Keratinocyte (primary cell): ENCODE measurements at regions not wholly inside any gene's neighbourhood (a gene's known extent, or its start where the extent isn't known, plus 50 kb on each side); places are given as distances from the start of the nearest gene placed in this dataset.
"Not testable (repeated sequence)": the region's sequence is repeated elsewhere in the genome, so short reads cannot be mapped to it uniquely, and the experiment has no call there.

ENCODE experiments used
- DNase-seq: peaks from one replicate; pipeline ENCODE4 v3.0.0-alpha.2; 2011; ENCODE audit warnings: low read depth, missing footprints, low spot score
- FAIRE-seq: peaks from 2 replicates; lab custom pipeline; 2011; peaks lifted over from hg19 to GRCh38; lab: Jason Lieb, UNC
- H2AFZ ChIP-seq: 2 replicates; pipeline ENCODE4 v1.6.0; 2012; ENCODE audit warnings: low read length, control low read depth, inconsistent platforms; ENCODE audit not compliant: control insufficient read depth
- H3K27ac ChIP-seq: 2 replicates; pipeline ENCODE4 v1.5.1; 2011; ENCODE audit warnings: low read length; ENCODE audit not compliant: control insufficient read depth, insufficient read depth
- H3K27me3 ChIP-seq: 3 replicates; pipeline ENCODE4 v1.6.0; 2011; ENCODE audit warnings: low read length; ENCODE audit not compliant: control insufficient read depth, insufficient read depth; ENCODE audit errors: extremely low read depth
- H3K36me3 ChIP-seq, 2 experiments: 2 replicates in 1 of 2; 3 replicates in 1 of 2; pipeline ENCODE4 v1.5.1; 2011; ENCODE audit warnings: low read length in 2 of 2, mild to moderate bottlenecking in 1 of 2; ENCODE audit not compliant: control insufficient read depth in 2 of 2, insufficient read depth in 2 of 2; ENCODE audit errors: extremely low read depth in 1 of 2
- H3K4me1 ChIP-seq: 3 replicates; pipeline ENCODE4 v1.5.1; 2011; ENCODE audit warnings: low read length; ENCODE audit not compliant: control insufficient read depth, insufficient read depth; ENCODE audit errors: extremely low read depth
- H3K4me2 ChIP-seq: 3 replicates; pipeline ENCODE4 v1.6.0; 2011; ENCODE audit warnings: low read depth, low read length; ENCODE audit not compliant: control insufficient read depth, insufficient read depth; ENCODE audit errors: extremely low read depth
- H3K4me3 ChIP-seq, 3 experiments: fragments of 200-600 bp in 1 of 3; sonication (generic) in 1 of 3; 2 replicates in 2 of 3; 3 replicates in 1 of 3; pipeline ENCODE4 v1.5.1; 2011 to 2016; ENCODE audit warnings: low read length in 3 of 3, mild to moderate bottlenecking in 3 of 3, control low read depth in 2 of 3, inconsistent platforms in 1 of 3, low read depth in 1 of 3, mixed read lengths in 1 of 3, mixed run types in 1 of 3, moderate library complexity in 1 of 3; ENCODE audit not compliant: control insufficient read depth in 2 of 3, insufficient read depth in 2 of 3; ENCODE audit errors: extremely low read depth in 1 of 3
- H3K79me2 ChIP-seq: 2 replicates; pipeline ENCODE4 v1.6.0; 2012; ENCODE audit warnings: low read length; ENCODE audit not compliant: control insufficient read depth, insufficient read depth
- H3K9ac ChIP-seq: 3 replicates; pipeline ENCODE4 v1.6.0; 2011; ENCODE audit warnings: low read length; ENCODE audit not compliant: control insufficient read depth, insufficient read depth; ENCODE audit errors: extremely low read depth
- H3K9me1 ChIP-seq: 3 replicates; pipeline ENCODE4 v1.6.0; 2011; ENCODE audit warnings: low read length; ENCODE audit not compliant: control insufficient read depth, insufficient read depth; ENCODE audit errors: extremely low read depth
- H3K9me3 ChIP-seq: 2 replicates; pipeline ENCODE4 v1.5.1; 2012; ENCODE audit warnings: low read depth, low read length; ENCODE audit not compliant: control insufficient read depth
- H4K20me1 ChIP-seq: 3 replicates; pipeline ENCODE4 v1.6.0; 2011; ENCODE audit warnings: low read length; ENCODE audit not compliant: control insufficient read depth, insufficient read depth; ENCODE audit errors: extremely low read depth
- EZH2 ChIP-seq: IDR thresholded peaks from one replicate; pipeline ENCODE4 v1.6.1; 2012; ENCODE audit warnings: inconsistent platforms, mild to moderate bottlenecking, low read length, moderate library complexity
- dilution Hi-C: fragments of 300-500 bp; cut with MboI; formaldehyde crosslinking; loops from one replicate; pipeline ENCODE4 v1.7.0; 2020; ENCODE audit warnings: low sequenced_read_pairs; ENCODE audit not compliant: extremely low pct_ligation_motif_present
- TF ChIP-seq, protein P1 (sequence below), 3 experiments: IDR thresholded peaks in 1 of 3; conservative IDR thresholded peaks in 1 of 3; optimal IDR thresholded peaks in 1 of 3; 2 replicates in 2 of 3; 3 replicates in 1 of 3; pipeline versions ENCODE3 to v1.5.1; 2011; ENCODE audit warnings: low read length in 3 of 3, mild to moderate bottlenecking in 3 of 3, moderate library complexity in 2 of 3, control low read depth in 1 of 3, inconsistent platforms in 1 of 3; ENCODE audit not compliant: insufficient read depth in 2 of 3; ENCODE audit errors: extremely low read depth in 1 of 3

DNA sequence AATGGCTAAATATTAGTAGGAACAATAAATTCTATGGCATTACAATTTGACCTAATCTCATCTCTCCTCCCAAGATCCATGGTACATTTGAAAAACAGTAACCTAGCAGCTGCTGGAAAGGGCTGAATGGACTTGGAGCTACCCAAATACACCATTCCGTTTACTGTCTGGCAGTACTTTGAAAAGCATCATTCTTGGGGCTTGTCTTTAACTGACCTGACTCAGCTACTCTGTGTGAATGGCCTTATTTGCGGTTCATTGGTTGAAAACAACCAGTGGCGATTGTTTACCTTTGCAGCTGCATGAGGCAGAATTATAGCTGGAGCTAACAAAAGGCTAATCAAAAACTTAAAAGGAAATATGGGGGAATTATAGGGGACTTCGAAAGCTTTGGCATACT, 311.2 kb upstream of the MCTP2 start:
- dilution Hi-C loops, result no loop called here
- no peaks in the 10 kb centered on the region for H3K9me1 ChIP-seq
- H3K4me2 ChIP-seq, result no peak overlapping the region
- H4K20me1 ChIP-seq, result no peaks in the 10 kb centered on the region
- H3K27me3 ChIP-seq, result no peaks in the 10 kb centered on the region
- FAIRE-seq (no peak), DNase-seq (no peak)
- H3K4me3 ChIP-seq, result no peak overlapping the region
- no peaks in the 10 kb centered on the region for H3K4me1 ChIP-seq
- H3K36me3 ChIP-seq, result no peaks in the 10 kb centered on the region
- no peak overlapping the region for H3K27ac ChIP-seq
- H3K9ac ChIP-seq, result no peak overlapping the region
- no peaks in the 10 kb centered on the region for H3K79me2 ChIP-seq
- H3K9me3 ChIP-seq, result no peaks in the 10 kb centered on the region
- TF ChIP-seq, protein P1, sequence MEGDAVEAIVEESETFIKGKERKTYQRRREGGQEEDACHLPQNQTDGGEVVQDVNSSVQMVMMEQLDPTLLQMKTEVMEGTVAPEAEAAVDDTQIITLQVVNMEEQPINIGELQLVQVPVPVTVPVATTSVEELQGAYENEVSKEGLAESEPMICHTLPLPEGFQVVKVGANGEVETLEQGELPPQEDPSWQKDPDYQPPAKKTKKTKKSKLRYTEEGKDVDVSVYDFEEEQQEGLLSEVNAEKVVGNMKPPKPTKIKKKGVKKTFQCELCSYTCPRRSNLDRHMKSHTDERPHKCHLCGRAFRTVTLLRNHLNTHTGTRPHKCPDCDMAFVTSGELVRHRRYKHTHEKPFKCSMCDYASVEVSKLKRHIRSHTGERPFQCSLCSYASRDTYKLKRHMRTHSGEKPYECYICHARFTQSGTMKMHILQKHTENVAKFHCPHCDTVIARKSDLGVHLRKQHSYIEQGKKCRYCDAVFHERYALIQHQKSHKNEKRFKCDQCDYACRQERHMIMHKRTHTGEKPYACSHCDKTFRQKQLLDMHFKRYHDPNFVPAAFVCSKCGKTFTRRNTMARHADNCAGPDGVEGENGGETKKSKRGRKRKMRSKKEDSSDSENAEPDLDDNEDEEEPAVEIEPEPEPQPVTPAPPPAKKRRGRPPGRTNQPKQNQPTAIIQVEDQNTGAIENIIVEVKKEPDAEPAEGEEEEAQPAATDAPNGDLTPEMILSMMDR (optimal IDR thresholded peaks at IDR 0.05 in 1 of 3, IDR thresholded peaks at IDR 0.05 in 1 of 3, conservative IDR thresholded peaks at IDR 0.05 in 1 of 3; ENCODE audit: extremely low read depth in 1 of 3, insufficient read depth in 2 of 3, low read length in 3 of 3), result no peak
- TF ChIP-seq EZH2, result no peak
- H2AFZ ChIP-seq, result no peak overlapping the region

GRCh38 chr15:93918801-93919200, 312.6 kb upstream of the MCTP2 start:
- H2AFZ ChIP-seq, H3K4me2 ChIP-seq, FAIRE-seq, H4K20me1 ChIP-seq, H3K9me1 ChIP-seq, H3K79me2 ChIP-seq, H3K27me3 ChIP-seq, DNase-seq, H3K9me3 ChIP-seq, dilution Hi-C loops, H3K27ac ChIP-seq, H3K4me3 ChIP-seq, H3K9ac ChIP-seq, H3K4me1 ChIP-seq, H3K36me3 ChIP-seq: not testable (repeated sequence)

DNA sequence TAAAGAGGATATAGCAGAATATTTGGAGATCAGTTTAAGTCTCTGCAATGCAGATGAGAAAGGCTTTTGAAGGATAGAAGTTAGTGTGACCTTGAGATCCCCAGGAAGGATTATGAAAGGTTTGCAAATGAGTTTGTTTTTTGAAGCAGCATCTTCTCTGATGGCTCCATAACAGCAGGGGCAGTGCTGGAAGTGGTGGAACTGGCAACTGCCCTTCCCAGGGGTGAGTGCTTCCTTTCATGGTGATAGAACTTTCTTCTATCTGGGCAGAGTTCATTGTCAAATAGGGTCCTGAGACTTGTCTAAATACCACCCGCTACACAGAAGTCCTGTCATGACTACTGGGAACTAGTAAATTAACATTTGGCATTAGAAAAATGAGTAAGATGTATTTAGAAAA, 314.2 kb upstream of the MCTP2 start:
- Histone ChIP-seq H3K27ac (no peak overlapping the region), H4K20me1 (no peaks in the 10 kb centered on the region), H3K9ac (no peak overlapping the region), H3K9me3 (no peaks in the 10 kb centered on the region), H3K27me3 (no peaks in the 10 kb centered on the region), H3K4me3 (no peak overlapping the region), H3K36me3 (no peaks in the 10 kb centered on the region), H3K79me2 (no peaks in the 10 kb centered on the region), H3K9me1 (no peaks in the 10 kb centered on the region), H2AFZ (no peak overlapping the region), H3K4me2 (no peak overlapping the region), H3K4me1 (no peaks in the 10 kb centered on the region)
- TF ChIP-seq, protein P1 (optimal IDR thresholded peaks at IDR 0.05 in 1 of 3, IDR thresholded peaks at IDR 0.05 in 1 of 3, conservative IDR thresholded peaks at IDR 0.05 in 1 of 3; ENCODE audit: extremely low read depth in 1 of 3, insufficient read depth in 2 of 3, low read length in 3 of 3), result no peak
- no peak for TF ChIP-seq EZH2
- dilution Hi-C loops, result no loop called here
- DNase-seq (no peak), FAIRE-seq (no peak)
